ENCODE measurements at regions not wholly inside any gene's neighbourhood (a gene's known extent, or its start where the extent isn't known, plus 50 kb on each side); places are given as distances from the start of the nearest gene placed in this dataset.

DNA sequence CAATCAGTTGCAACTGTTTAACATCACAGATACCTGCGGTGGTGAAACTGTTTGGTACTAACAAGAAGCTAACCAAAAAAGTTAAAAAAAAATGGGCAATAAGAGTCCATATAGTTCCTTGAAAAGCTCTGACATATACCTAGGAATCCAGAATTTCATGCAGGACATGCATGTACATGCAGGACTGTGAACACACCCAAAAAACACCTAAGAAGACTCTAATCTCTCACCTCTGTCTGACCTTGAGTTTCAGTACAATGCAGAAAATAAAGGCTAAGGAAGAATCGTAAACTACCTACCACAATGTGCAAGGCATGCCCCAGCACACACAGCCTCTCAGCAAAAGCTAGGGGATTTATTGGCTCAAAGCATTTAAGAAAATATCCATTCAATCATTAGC lies 110.7 kb upstream of the GOLGA8J start:
- DNase-seq (ENCODE audit: low read depth): peak; percentile 41
- TF ChIP-seq, protein P1, sequence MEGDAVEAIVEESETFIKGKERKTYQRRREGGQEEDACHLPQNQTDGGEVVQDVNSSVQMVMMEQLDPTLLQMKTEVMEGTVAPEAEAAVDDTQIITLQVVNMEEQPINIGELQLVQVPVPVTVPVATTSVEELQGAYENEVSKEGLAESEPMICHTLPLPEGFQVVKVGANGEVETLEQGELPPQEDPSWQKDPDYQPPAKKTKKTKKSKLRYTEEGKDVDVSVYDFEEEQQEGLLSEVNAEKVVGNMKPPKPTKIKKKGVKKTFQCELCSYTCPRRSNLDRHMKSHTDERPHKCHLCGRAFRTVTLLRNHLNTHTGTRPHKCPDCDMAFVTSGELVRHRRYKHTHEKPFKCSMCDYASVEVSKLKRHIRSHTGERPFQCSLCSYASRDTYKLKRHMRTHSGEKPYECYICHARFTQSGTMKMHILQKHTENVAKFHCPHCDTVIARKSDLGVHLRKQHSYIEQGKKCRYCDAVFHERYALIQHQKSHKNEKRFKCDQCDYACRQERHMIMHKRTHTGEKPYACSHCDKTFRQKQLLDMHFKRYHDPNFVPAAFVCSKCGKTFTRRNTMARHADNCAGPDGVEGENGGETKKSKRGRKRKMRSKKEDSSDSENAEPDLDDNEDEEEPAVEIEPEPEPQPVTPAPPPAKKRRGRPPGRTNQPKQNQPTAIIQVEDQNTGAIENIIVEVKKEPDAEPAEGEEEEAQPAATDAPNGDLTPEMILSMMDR (IDR thresholded peaks at IDR 0.05; ENCODE audit: insufficient read depth, low read depth, low read length, missing control alignments): no peak
- H3K4me3 ChIP-seq (ENCODE audit: low read length): no peak overlapping the region

DNA sequence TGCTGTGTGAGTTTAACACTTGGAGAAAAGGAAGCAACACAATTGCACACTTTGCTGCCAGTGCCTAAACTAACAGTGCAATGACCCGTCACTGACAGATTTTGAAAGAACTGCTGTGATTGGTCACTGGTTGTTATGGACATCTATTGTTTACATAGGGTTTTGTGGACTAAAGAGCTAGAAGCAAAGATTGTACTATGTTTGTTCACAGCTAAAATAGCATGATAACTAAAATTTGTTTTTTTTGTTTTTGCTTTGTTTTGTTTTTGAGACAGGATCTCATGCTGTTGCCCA lies 112.4 kb upstream of the GOLGA8J start:
- no peak overlapping the region for H3K4me3 ChIP-seq (ENCODE audit: low read length)
- peak; percentile 7 for DNase-seq (ENCODE audit: low read depth)
- TF ChIP-seq, protein P1 (IDR thresholded peaks at IDR 0.05; ENCODE audit: insufficient read depth, low read depth, low read length, missing control alignments): no peak

DNA sequence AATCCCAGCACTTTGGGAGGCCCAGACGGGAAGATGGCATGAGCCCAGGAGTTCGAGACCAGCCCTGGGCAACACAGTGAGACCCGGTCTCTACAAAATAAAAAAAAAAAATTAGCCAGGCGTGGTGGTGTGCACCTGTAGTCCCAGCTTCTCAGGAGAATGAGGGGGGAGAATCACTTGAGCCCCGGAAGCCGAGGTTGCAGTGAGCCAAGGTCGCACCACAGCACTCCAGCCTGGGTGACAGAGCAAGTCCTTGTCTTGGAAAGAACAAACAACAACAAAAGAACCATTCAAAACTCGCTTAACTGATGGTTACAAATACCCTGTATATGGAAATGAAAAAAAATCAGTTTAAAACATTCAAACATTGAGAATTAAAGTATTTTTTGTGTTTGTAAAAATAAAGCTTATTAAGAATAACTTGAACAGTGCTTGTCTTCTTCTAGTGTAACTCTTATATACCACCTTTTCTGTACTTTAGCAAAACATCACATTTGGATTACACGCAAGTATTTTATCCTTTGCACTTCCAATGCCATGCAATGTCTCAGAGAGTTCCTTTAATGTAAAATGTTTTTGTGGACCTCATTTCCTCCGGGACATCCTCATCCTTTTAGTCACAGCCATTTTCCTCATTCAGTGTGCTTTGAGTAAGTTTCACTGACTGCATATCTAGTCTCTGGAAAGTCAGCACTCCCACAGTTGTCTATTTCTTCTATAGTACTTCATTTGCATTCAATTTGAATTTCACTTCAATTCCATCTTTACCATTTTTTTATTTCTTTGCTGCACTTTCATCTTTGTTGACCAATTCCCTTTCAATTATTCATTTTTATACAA lies 113.0 kb upstream of the GOLGA8J start:
- no peak overlapping the region for H3K4me3 ChIP-seq (ENCODE audit: low read length)
- TF ChIP-seq, protein P1 (IDR thresholded peaks at IDR 0.05; ENCODE audit: insufficient read depth, low read depth, low read length, missing control alignments): no peak
- no peak for DNase-seq (ENCODE audit: low read depth)

DNA sequence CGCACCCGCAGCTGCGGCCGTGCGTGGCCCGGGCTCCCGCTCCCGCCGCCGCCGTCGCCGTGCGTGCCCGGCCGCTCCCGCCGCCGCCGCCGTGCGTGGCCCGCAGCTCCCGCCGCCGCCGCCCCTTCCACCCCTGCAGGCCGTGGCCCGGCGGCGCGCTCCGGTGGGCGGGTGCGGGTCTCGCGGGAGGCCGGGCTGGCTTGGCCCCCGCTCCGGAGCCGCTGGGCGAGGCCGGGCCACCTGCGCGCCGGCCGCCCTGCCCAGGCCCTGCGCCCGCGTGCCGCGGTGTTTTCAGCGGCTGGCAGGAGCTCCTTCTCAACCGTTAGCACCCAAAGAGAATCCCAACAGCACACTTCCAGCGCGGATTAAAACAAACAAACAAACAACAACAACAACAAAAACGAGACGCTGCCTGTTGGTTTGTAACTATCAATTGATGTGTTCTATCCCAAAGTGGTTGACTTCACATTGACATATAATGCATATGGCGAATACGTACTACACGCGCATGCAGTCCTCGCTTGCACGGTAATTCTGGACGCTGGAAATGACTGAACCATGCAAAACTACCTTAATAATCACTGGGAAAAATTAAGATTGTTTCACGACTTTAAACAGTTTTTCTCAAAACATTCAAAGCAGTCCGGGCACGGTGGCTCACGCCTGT lies 113.7 kb upstream of the GOLGA8J start:
- peak; percentile 10 for DNase-seq (ENCODE audit: low read depth)
- no peak overlapping the region for H3K4me3 ChIP-seq (ENCODE audit: low read length)
- TF ChIP-seq, protein P1 (IDR thresholded peaks at IDR 0.05; ENCODE audit: insufficient read depth, low read depth, low read length, missing control alignments): no peak

DNA sequence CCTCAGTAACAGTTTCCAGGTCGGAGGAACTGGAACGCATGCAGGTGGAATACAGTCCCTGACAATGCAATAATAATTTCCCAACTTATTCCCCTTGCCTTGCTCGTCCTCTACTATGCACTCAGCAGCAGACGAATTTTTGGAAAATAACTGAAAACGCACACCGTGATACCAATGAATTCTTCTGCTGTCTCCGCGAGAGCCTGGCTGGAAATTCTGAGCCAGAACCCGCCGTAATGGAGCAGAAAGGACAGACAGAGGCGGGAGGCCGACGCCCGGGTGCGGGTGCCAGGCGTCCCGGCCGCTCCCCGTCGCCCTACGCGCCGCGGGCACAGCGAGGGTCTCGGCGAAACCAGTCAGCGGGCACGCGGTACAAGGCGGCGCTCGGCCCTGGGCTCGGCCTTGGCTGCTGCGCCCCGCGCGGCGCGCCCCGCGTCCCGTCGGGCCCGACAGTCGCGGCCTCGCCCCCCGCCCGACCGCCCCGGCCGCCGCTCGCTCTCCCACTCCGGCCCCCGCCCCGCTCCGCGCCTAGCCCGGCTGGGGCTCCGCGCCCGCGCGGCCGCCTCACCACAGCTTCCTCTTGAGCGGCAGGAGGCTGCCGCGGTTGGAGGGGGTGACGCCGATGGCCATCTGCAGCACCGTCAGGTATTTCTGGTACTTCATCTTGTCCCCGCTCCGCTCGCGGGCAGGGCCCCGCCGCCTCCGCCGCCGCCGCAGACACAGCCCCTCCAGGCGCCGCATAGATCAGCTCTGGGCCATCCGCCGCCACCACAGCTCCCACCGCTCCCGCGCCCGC lies 114.5 kb upstream of the GOLGA8J start:
- peak; percentile 46 for DNase-seq (ENCODE audit: low read depth)
- H3K4me3 ChIP-seq (ENCODE audit: low read length): peak overlapping the region; percentile 38

DNA sequence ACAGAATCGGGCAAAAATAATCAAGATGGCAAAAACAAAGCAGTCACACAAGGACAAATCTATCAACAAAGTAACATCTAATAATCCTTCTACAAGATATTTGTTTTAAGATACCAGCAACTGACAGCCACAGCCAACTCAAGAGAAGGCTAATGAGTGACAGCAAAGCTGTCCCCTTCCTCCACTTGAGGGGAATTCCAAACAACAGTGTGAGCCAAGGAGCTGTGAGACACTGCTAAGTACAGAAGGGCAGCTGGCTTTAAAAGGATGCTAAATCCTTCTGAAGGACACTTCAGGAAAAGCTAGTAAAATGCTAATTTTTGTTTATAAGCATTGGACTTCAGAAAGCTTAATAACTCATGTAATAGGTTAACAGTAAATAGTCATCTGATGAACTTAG lies 120.3 kb upstream of the GOLGA8J start:
- TF ChIP-seq, protein P1 (IDR thresholded peaks at IDR 0.05; ENCODE audit: insufficient read depth, low read depth, low read length, missing control alignments): no peak
- DNase-seq (ENCODE audit: low read depth): no peak
- no peak overlapping the region for H3K4me3 ChIP-seq (ENCODE audit: low read length)

More for the DNA sequence above, 114.5 kb upstream of the GOLGA8J start:
- TF ChIP-seq, protein P1 (IDR thresholded peaks at IDR 0.05; ENCODE audit: insufficient read depth, low read depth, low read length, missing control alignments): no peak

Data from epithelial cell of esophagus (primary cell).